SK-N-SH treated with all-trans-retinoic acid at 6 μM for 48 hours (cell line): ENCODE measurements at regions not wholly inside any gene's neighbourhood (a gene's known extent, or its start where the extent isn't known, plus 50 kb on each side); places are given as distances from the start of the nearest gene placed in this dataset.

Experiments
- PPARA ChIP-seq: fragments of 250-450 bp; sonication (Bioruptor Pico); IDR thresholded peaks from 2 replicates; pipeline ENCODE4 v1.5.0; 2020; ENCODE audit warnings: mild to moderate bottlenecking, borderline replicate concordance
- TCF4 ChIP-seq: fragments of 250-450 bp; sonication (Bioruptor Pico); IDR thresholded peaks from 2 replicates; pipeline ENCODE4 v1.8.0; 2021; ENCODE audit warnings: mild to moderate bottlenecking, moderate library complexity, borderline replicate concordance
- ZNF565 ChIP-seq: fragments of 450-650 bp; formaldehyde crosslinking; conservative IDR thresholded peaks from 2 replicates; pipeline ENCODE4 v1.5.0; 2020; ENCODE audit warnings: low read depth, mild to moderate bottlenecking, moderate library complexity
- TF ChIP-seq, protein P1 (sequence below): fragments of 250-450 bp; sonication (Bioruptor Pico); IDR thresholded peaks from 2 replicates; pipeline ENCODE4 v1.5.1; 2021; ENCODE audit warnings: mild to moderate bottlenecking, moderate library complexity
- TF ChIP-seq, protein P2 (sequence below): fragments of 250-450 bp; sonication (Bioruptor Pico); IDR thresholded peaks from 2 replicates; pipeline ENCODE4 v1.8.0; 2020; ENCODE audit warnings: mild to moderate bottlenecking, moderate library complexity, borderline replicate concordance

DNA sequence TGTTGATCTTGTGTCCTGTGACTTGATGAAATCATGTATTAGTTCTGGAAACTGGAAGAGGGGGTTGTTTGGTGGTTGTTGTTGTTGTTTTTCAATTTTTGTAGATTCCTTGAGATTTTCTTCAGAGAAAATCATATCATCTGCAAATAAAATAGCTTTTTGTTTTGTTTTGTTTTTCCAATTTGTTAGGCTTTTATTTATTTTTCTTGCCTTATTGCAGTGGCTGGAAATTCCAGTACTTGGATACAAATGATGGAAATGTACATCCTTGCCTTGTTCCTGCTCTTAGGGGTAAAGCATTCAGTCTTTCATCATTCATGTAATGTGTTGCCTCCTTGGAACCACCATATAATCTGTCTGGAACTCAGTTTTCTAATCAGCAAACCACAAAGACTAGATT, 50.3 kb upstream of the TRIB2 start:
- TF ChIP-seq PPARA (CRISPR knock-in tag) (no peak), TCF4 (CRISPR knock-in tag) (no peak), ZNF565 (no peak)
- TF ChIP-seq, protein P1, sequence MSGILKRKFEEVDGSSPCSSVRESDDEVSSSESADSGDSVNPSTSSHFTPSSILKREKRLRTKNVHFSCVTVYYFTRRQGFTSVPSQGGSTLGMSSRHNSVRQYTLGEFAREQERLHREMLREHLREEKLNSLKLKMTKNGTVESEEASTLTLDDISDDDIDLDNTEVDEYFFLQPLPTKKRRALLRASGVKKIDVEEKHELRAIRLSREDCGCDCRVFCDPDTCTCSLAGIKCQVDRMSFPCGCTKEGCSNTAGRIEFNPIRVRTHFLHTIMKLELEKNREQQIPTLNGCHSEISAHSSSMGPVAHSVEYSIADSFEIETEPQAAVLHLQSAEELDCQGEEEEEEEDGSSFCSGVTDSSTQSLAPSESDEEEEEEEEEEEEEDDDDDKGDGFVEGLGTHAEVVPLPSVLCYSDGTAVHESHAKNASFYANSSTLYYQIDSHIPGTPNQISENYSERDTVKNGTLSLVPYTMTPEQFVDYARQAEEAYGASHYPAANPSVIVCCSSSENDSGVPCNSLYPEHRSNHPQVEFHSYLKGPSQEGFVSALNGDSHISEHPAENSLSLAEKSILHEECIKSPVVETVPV (CRISPR knock-in tag): no peak
- TF ChIP-seq, protein P2, sequence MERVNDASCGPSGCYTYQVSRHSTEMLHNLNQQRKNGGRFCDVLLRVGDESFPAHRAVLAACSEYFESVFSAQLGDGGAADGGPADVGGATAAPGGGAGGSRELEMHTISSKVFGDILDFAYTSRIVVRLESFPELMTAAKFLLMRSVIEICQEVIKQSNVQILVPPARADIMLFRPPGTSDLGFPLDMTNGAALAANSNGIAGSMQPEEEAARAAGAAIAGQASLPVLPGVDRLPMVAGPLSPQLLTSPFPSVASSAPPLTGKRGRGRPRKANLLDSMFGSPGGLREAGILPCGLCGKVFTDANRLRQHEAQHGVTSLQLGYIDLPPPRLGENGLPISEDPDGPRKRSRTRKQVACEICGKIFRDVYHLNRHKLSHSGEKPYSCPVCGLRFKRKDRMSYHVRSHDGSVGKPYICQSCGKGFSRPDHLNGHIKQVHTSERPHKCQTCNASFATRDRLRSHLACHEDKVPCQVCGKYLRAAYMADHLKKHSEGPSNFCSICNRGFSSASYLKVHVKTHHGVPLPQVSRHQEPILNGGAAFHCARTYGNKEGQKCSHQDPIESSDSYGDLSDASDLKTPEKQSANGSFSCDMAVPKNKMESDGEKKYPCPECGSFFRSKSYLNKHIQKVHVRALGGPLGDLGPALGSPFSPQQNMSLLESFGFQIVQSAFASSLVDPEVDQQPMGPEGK: no peak
